Subcutaneous abdominal adipose tissue (tissue), 5 donors: ENCODE measurements at regions not wholly inside any gene's neighbourhood (a gene's known extent, or its start where the extent isn't known, plus 50 kb on each side); places are given as distances from the start of the nearest gene placed in this dataset.

ENCODE experiments used
- H3K27ac ChIP-seq: one replicate; pipeline ENCODE4 v1.7.0; 2013; ENCODE audit warnings: low read depth, mild to moderate bottlenecking, inconsistent platforms, low read length, moderate library complexity
- H3K27me3 ChIP-seq, 5 donors: one replicate each; pipeline ENCODE4 v1.7.0; 2013; ENCODE audit warnings: low read length in 5 of 5, inconsistent platforms in 1 of 5; ENCODE audit not compliant: control insufficient read depth in 5 of 5, insufficient read depth in 4 of 5
- H3K36me3 ChIP-seq, 5 donors: one replicate each; pipeline ENCODE4 v1.7.0; 2013; ENCODE audit warnings: low read length in 5 of 5; ENCODE audit not compliant: control insufficient read depth in 5 of 5, insufficient read depth in 5 of 5
- H3K4me1 ChIP-seq, 5 donors: one replicate each; pipeline ENCODE4 v1.7.0; 2013; ENCODE audit warnings: low read length in 5 of 5, mild to moderate bottlenecking in 3 of 5, moderate library complexity in 1 of 5; ENCODE audit not compliant: control insufficient read depth in 5 of 5, insufficient read depth in 5 of 5
- H3K4me3 ChIP-seq, 5 donors: one replicate each; pipeline ENCODE4 v1.7.0; 2013; ENCODE audit warnings: low read length in 5 of 5, low read depth in 1 of 5
- H3K9ac ChIP-seq, 5 donors: one replicate each; pipeline ENCODE4 v1.7.0; 2013; ENCODE audit warnings: low read length in 5 of 5, mild to moderate bottlenecking in 4 of 5, moderate library complexity in 3 of 5
- H3K9me3 ChIP-seq, 5 donors: one replicate each; pipeline ENCODE4 v1.7.0; 2013; ENCODE audit warnings: low read length in 5 of 5; ENCODE audit not compliant: control insufficient read depth in 5 of 5
- donor health status: healthy.
- donor health status: healthy.
- donor health status: healthy.
- donor health status: healthy.
- donor health status: healthy.

DNA sequence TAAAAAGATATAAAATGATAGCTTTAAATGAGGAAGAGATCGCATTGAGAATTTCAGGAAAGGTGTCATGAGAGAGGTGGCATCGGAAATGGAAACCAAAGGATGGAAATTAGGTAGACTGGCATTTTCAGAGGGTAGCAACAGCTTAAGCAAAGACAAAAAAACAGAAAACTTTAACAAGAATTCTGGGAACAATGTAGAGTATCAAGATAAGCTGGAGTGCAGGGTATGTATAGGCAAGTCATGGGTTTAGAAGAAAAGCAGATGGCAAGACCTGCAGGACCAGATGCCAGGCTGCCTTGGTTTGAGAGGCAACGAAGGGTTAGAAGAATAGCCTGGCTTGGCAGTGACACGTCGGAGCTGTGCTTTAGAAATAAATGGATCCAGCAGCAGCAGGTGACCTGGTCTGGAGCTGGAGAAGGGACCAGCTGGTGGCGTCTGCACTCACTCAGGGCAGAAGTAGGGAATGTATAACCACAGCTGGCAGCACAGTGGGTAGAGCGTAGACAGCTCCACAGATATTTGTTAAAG, 149.4 kb upstream of the TIAM1 start:
- Histone ChIP-seq H3K4me3 (no peak overlapping the region), H3K27me3 (no peaks in the 10 kb centered on the region), H3K9me3 (no peaks in the 10 kb centered on the region), H3K36me3 (no peaks in the 10 kb centered on the region), H3K27ac (no peak overlapping the region), H3K9ac (no peak overlapping the region), H3K4me1 (no peaks in the 10 kb centered on the region)

DNA sequence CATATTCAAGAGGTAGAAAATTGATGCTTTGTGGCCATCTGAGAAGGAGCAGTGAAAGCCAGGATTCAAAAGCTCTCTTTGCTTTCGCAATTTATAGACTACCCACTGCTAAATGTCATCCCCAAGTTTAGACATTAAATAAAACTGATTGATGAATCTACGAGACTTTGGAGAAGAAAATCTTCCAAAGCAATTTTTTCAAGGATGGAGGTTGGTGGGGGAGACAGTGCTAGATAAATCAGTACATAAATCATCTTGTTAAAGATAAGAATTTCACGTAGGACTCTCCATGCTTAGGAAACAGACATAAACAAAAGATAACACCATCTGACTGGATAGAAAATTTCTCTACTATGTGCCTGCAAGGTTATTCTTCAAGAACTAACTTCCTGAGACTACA, 147.6 kb upstream of the TIAM1 start:
- H3K27me3 ChIP-seq: peaks cover 0 to 3% (median 0%) of the 10 kb centered on the region in 5 donors
- no peaks in the 10 kb centered on the region for H3K36me3 ChIP-seq
- no peak overlapping the region for H3K4me3 ChIP-seq
- H3K9me3 ChIP-seq: peaks cover 0 to 1% (median 0%) of the 10 kb centered on the region in 5 donors
- no peak overlapping the region for H3K9ac ChIP-seq
- no peak overlapping the region for H3K27ac ChIP-seq
- H3K4me1 ChIP-seq: no peaks in the 10 kb centered on the region

DNA sequence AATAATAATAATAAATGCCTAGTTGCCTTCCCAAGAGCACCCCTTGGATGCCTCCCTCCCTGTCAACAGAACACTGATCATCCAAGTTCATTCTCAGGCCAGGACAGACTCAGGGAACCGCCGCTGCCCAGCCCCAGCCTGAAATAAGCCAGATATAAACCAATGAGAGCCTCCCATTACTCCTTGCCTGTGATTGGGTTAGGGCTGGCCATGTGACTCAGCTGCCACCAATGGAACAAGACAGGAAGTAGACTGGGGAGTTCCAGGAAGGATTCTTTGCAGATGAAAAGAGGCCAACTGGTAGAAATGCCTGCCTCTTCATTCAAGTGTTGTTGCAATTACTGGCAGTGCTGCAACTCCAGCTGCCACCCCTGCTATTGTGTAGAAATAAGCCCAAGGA, 146.4 kb upstream of the TIAM1 start:
- no peak overlapping the region for H3K27ac ChIP-seq
- H3K9ac ChIP-seq: no peak overlapping the region
- H3K27me3 ChIP-seq: peaks cover 0 to 6% (median 0%) of the 10 kb centered on the region in 5 donors
- peaks cover 0 to 11% (median 4%) of the 10 kb centered on the region in 5 donors for H3K9me3 ChIP-seq
- H3K4me3 ChIP-seq: no peak overlapping the region
- H3K36me3 ChIP-seq: no peaks in the 10 kb centered on the region
- H3K4me1 ChIP-seq: no peaks in the 10 kb centered on the region

DNA sequence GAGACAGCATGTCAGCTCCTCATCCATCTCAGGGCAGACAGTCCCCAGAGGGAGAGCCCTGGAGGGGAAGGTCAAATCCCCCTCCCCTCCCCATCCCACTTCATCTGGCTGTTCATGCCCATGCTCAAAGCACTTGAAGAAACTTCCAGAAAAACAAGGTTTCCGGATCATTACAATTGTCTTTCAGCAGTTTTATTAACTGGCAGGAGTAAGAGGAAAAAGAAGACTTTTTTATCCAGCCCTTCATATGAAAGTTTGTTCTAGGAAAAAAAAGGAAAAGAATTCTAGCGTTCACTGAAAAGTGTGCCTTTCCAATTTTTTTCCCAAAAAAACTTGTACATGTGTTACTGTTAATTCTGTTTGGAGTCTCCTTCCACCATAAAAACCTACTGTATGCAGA, 145.7 kb upstream of the TIAM1 start:
- no peak overlapping the region for H3K27ac ChIP-seq
- H3K27me3 ChIP-seq: peaks cover 0 to 6% (median 0%) of the 10 kb centered on the region in 5 donors
- H3K4me3 ChIP-seq: no peak overlapping the region
- no peak overlapping the region for H3K9ac ChIP-seq
- no peaks in the 10 kb centered on the region for H3K36me3 ChIP-seq
- H3K4me1 ChIP-seq: no peaks in the 10 kb centered on the region
- H3K9me3 ChIP-seq: peaks cover 2 to 17% (median 10%) of the 10 kb centered on the region in 5 donors

DNA sequence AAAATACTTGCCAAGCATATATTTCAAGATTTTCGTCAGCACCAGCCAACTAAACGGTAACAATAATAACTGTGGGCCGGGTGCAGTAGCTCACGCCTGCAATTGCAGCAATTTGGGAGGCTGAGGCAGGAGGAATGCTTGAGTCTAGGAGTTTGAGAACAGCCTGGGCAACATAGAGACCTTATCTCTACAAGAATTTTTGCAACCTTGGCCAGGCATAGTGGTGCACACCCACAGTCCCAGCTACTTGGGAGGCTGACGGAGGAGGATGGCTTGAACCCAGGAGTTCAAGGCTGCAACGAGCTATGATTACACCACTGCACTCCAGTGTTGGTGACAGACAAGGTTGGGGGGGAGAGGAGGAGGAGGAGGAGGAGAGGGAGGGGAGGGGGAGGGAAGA, 145.0 kb upstream of the TIAM1 start:
- H3K4me1 ChIP-seq: no peaks in the 10 kb centered on the region
- peaks cover 2 to 24% (median 10%) of the 10 kb centered on the region in 5 donors for H3K9me3 ChIP-seq
- peaks cover 0 to 6% (median 0%) of the 10 kb centered on the region in 5 donors for H3K27me3 ChIP-seq
- no peak overlapping the region for H3K27ac ChIP-seq
- no peak overlapping the region for H3K9ac ChIP-seq
- H3K4me3 ChIP-seq: no peak overlapping the region
- no peaks in the 10 kb centered on the region for H3K36me3 ChIP-seq

DNA sequence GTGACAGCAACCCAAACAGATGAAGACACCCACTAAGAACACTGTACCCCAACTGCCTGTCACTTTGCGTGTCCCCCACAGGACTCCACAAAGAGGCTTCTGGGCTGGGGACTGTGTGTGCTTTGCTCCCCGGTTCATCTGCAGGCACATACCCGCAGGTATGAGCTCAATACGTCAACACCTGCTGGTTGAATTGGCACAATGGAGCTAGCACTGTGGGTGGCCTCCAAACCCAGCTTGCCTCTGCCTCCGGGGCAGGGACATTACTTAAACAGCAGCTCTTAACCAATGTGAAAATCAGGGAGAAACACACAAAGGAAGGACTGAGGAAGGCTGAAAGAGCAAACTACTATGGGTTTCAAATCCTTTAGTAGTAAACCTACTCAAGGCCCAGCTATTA, 140.2 kb upstream of the TIAM1 start:
- no peak overlapping the region for H3K9ac ChIP-seq
- no peaks in the 10 kb centered on the region for H3K4me1 ChIP-seq
- H3K27ac ChIP-seq: no peak overlapping the region
- peaks cover 5 to 38% (median 16%) of the 10 kb centered on the region in 5 donors for H3K9me3 ChIP-seq
- no peaks in the 10 kb centered on the region for H3K36me3 ChIP-seq
- no peak overlapping the region for H3K4me3 ChIP-seq
- peaks cover 0 to 6% (median 0%) of the 10 kb centered on the region in 5 donors for H3K27me3 ChIP-seq

DNA sequence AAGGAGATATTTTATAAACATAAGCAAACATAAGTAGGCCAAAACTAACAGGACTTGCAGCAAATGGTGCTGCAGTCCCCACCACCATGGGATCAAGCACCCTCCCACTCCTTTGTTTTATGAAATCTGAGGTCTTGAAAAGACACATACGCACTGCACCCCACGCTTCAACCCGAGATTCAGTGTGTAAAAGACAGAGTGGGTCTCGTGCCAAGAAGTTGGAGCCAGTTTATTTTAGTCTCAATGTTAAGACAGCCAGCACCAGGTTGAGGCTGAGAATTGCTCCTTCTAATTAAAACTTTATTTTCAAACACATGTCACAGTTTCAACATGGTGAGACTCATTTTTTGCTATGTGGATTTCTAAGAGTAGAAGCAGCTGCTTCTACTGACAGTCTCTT, 139.1 kb upstream of the TIAM1 start:
- no peaks in the 10 kb centered on the region for H3K4me1 ChIP-seq
- peaks cover 0 to 6% (median 0%) of the 10 kb centered on the region in 5 donors for H3K27me3 ChIP-seq
- no peak overlapping the region for H3K27ac ChIP-seq
- H3K4me3 ChIP-seq: no peak overlapping the region
- peaks cover 5 to 38% (median 16%) of the 10 kb centered on the region in 5 donors for H3K9me3 ChIP-seq
- H3K9ac ChIP-seq: no peak overlapping the region
- no peaks in the 10 kb centered on the region for H3K36me3 ChIP-seq

DNA sequence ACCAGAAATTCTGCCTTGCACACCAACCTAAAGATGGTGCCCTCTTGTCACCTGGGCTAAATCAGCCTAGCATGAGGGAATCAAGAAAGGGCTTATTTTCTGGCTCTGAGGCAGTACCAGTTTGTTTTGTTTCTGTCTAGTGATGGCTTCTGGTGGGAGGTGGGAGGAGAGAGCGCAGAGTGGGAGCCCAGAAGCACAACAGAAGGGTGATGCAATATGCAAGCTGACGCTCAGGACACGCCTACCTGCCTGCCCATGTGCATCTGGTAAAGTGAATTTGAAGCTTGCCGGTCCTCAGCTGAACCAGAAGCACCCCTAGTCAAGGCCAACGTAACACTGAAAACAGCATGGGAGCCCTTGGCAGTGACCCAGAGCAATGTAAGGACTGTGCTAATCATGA, 138.4 kb upstream of the TIAM1 start:
- Histone ChIP-seq H3K36me3 (no peaks in the 10 kb centered on the region), H3K9me3 (peaks cover 5 to 38% (median 16%) of the 10 kb centered on the region in 5 donors), H3K4me3 (no peak overlapping the region), H3K4me1 (no peaks in the 10 kb centered on the region), H3K27me3 (peaks cover 0 to 6% (median 0%) of the 10 kb centered on the region in 5 donors), H3K9ac (no peak overlapping the region), H3K27ac (no peak overlapping the region)

DNA sequence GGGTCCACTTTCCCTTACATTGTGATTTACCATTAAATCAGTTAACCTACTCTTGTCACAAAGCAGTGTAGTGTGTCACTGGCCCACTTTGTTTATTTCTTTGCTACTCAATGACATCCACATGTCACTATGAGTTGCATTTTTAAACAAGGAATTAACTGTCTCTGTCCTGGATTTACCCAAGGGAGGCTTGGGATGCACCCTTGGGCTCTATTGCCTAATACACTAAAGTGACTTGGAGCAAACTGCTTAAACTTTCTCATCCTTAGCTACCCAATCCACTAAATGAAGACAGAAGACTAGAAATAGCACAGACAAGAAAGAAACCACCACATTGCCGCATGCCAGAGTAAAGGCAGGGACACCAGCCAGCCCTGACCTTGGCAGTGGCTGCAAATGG, 136.2 kb upstream of the TIAM1 start:
- Histone ChIP-seq H3K9me3 (peaks cover 4 to 25% (median 10%) of the 10 kb centered on the region in 5 donors), H3K36me3 (no peaks in the 10 kb centered on the region), H3K4me3 (no peak overlapping the region), H3K9ac (no peak overlapping the region), H3K4me1 (peaks cover 0 to 4% (median 0%) of the 10 kb centered on the region in 5 donors), H3K27me3 (no peaks in the 10 kb centered on the region), H3K27ac (no peak overlapping the region)

DNA sequence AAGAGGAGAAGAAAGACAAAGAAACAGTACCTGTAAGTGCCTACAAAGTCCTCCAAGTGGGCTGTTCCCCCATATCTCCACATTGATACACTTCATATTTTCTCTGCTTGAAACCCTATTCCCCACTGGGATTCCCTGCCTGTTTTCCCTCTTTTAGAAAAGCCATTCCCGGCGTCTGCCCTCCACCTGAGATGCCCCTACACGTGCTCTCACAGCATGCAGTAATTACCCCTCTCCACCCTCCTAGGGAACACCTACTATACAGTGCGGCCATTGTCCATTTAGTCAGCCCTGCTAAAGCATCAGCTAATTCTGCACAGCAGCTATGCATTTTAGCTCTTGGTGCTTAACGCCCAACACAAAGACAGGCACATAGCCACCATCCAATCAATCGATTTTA, 135.7 kb upstream of the TIAM1 start:
- no peak overlapping the region for H3K27ac ChIP-seq

More for the DNA sequence above, 135.7 kb upstream of the TIAM1 start:
- Histone ChIP-seq H3K9me3 (peaks cover 4 to 20% (median 10%) of the 10 kb centered on the region in 5 donors), H3K27me3 (no peaks in the 10 kb centered on the region), H3K4me3 (no peak overlapping the region), H3K9ac (no peak overlapping the region), H3K36me3 (no peaks in the 10 kb centered on the region), H3K4me1 (peaks cover 0 to 4% (median 0%) of the 10 kb centered on the region in 5 donors)
